Immature natural killer cell (primary cell): ENCODE measurements at regions not wholly inside any gene's neighbourhood (a gene's known extent, or its start where the extent isn't known, plus 50 kb on each side); places are given as distances from the start of the nearest gene placed in this dataset.

Source experiments
- DNase-seq, 3 donors: peaks; one replicate each; pipeline ENCODE4 v3.0.0; 2022; ENCODE audit warnings: mixed read lengths in 1 of 3
- H3K27ac Mint-ChIP-seq, 6 donors: one replicate each; pipeline ENCODE4 v1.8.0; 2020; ENCODE audit warnings: mixed read lengths in 6 of 6, mild to moderate bottlenecking in 5 of 6, inconsistent platforms in 4 of 6, moderate library complexity in 3 of 6
- H3K27me3 Mint-ChIP-seq, 3 donors: one replicate each; pipeline ENCODE4 v1.8.0; 2020 to 2021; ENCODE audit warnings: low read depth in 3 of 3, mild to moderate bottlenecking in 3 of 3, mixed read lengths in 3 of 3, moderate library complexity in 3 of 3, inconsistent platforms in 1 of 3
- H3K36me3 Mint-ChIP-seq, 3 donors: one replicate each; pipeline ENCODE4 v1.8.0; 2020; ENCODE audit warnings: mixed read lengths in 3 of 3, inconsistent platforms in 2 of 3, mild to moderate bottlenecking in 2 of 3
- H3K4me1 Mint-ChIP-seq, 2 donors: one replicate each; pipeline ENCODE4 v1.8.0; 2020; ENCODE audit warnings: inconsistent platforms in 2 of 2, mild to moderate bottlenecking in 2 of 2, mixed read lengths in 2 of 2, moderate library complexity in 1 of 2
- H3K4me3 Mint-ChIP-seq, 5 donors: one replicate each; pipeline ENCODE4 v1.8.0; 2020; ENCODE audit warnings: mild to moderate bottlenecking in 5 of 5, mixed read lengths in 5 of 5, inconsistent platforms in 3 of 5, moderate library complexity in 3 of 5
- H3K9me3 Mint-ChIP-seq, 6 donors: one replicate each; pipeline ENCODE4 v1.8.0; 2020; ENCODE audit warnings: mild to moderate bottlenecking in 6 of 6, mixed read lengths in 6 of 6, inconsistent platforms in 4 of 6, moderate library complexity in 3 of 6

DNA sequence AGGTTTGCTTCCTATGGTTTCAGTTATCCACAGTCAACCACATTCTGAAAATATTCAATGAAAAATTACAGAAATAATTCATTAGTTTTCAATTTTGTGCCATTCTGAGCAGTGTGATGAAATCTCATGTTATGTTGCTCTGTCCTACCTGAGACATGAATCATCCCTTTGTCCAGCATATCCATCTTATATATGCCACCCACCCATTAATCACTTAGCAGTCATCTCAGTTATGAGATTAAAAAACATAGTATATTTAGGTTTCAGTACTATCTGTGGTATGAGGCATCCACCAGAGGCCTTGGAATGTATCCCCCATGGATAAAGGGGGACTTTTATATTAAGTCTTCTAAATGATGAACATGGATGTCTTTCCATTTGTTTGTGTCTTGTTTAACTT, 64.7 kb upstream of the PROK2 start:
- no peak for DNase-seq
- H3K4me3 Mint-ChIP-seq: no peak overlapping the region
- peaks cover 0 to 10% (median 2%) of the 10 kb centered on the region in 3 donors for H3K27me3 Mint-ChIP-seq
- no peaks in the 10 kb centered on the region for H3K36me3 Mint-ChIP-seq
- H3K9me3 Mint-ChIP-seq: no peaks in the 10 kb centered on the region
- no peaks in the 10 kb centered on the region for H3K4me1 Mint-ChIP-seq
- no peak overlapping the region for H3K27ac Mint-ChIP-seq

GRCh38 chr3:71847794-71848193, 62.8 kb upstream of the PROK2 start:
- Mint-ChIP-seq H3K27me3 (peaks cover 0 to 11% (median 1%) of the 10 kb centered on the region in 3 donors), H3K27ac (no peak overlapping the region), H3K4me1 (no peaks in the 10 kb centered on the region), H3K9me3 (no peaks in the 10 kb centered on the region), H3K4me3 (no peak overlapping the region), H3K36me3 (no peaks in the 10 kb centered on the region)
- DNase-seq: no peak

DNA sequence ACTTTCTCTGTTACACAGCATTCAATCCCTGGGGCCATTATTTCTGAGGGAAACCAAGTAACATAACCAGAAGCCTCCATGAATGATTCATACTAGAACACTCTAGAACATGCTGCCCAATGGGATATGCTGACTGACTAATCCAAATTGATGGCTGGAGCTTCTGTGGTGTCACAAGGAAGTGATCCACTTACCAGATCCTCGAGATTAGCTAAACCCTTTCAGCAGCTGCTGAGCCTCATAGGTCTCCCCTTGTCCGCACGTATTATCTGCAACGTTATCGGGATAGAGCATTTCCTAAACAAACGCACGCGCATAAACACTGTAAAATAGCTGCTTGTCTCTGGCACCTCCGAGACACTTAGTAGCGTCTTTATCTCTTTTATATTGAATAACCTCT, 61.2 kb upstream of the PROK2 start:
- Mint-ChIP-seq H3K27ac (no peak overlapping the region), H3K4me1 (no peaks in the 10 kb centered on the region), H3K9me3 (no peaks in the 10 kb centered on the region), H3K4me3 (no peak overlapping the region), H3K36me3 (no peaks in the 10 kb centered on the region), H3K27me3 (peaks cover 0 to 11% (median 1%) of the 10 kb centered on the region in 3 donors)
- no peak for DNase-seq

DNA sequence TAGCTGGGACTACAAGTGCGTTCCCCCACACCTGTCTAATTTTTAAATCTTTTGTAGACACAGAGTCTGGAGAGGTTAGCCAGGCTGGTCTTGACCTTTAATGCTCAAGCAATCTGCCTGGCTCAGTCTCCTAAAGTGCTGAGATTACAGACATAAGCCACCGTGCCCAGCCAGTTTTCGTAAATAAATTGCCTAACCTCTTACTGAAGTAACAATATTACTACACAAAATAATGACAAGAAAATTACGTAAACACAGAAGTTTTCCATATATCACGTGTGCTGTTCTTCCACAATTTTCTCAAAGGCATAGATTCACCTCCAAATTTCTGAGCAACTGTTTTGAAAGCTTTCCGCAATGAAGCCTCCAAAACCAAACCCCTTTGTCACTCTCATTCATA, 58.1 kb upstream of the PROK2 start:
- Mint-ChIP-seq H3K4me3 (no peak overlapping the region), H3K4me1 (no peaks in the 10 kb centered on the region), H3K9me3 (no peaks in the 10 kb centered on the region), H3K36me3 (no peaks in the 10 kb centered on the region), H3K27ac (no peak overlapping the region), H3K27me3 (peaks cover 0 to 11% (median 1%) of the 10 kb centered on the region in 3 donors)
- no peak for DNase-seq

DNA sequence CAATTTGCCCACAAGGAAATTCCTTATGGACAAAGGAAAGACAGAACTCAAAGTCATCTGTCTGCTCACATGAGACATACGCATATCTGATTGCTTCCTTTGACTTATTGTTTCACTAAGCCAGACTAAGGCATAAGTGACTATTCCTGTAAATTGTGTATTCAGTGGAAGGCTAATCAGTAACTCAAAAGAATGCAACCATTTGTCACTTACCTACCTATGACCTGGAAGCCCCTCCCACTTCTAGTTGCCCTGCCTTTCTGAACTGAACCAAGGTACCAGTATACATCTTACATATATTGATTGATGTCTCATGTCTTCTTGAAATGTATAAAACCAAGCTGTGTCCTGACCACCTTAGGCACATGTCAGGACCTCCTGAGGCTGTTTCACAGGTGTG, 53.5 kb upstream of the PROK2 start:
- no peaks in the 10 kb centered on the region for H3K4me1 Mint-ChIP-seq
- no peak overlapping the region for H3K4me3 Mint-ChIP-seq
- H3K36me3 Mint-ChIP-seq: no peaks in the 10 kb centered on the region
- peaks cover 0 to 4% (median 0%) of the 10 kb centered on the region in 3 donors for H3K27me3 Mint-ChIP-seq
- no peaks in the 10 kb centered on the region for H3K9me3 Mint-ChIP-seq
- no peak overlapping the region for H3K27ac Mint-ChIP-seq
- no peak for DNase-seq
